RPMI8226 (cell line): ENCODE measurements at regions not wholly inside any gene's neighbourhood (a gene's known extent, or its start where the extent isn't known, plus 50 kb on each side); places are given as distances from the start of the nearest gene placed in this dataset.

Experiments used
- DNase-seq: peaks from one replicate; pipeline ENCODE4 v3.0.0-alpha.2; 2015

- DNase-seq = no peak
Observed at GRCh38 chr2:176508374-176508773, 239.1 kb downstream of the MTX2 start.

GRCh38 chr2:176508984-176509740 lies 239.9 kb downstream of the MTX2 start:
- no peak for DNase-seq

GRCh38 chr2:176514276-176514675 lies 245.0 kb downstream of the MTX2 start:
- DNase-seq = no peak

- no peak for DNase-seq
Observed at GRCh38 chr2:176514805-176515500, 245.7 kb downstream of the MTX2 start.

DNA sequence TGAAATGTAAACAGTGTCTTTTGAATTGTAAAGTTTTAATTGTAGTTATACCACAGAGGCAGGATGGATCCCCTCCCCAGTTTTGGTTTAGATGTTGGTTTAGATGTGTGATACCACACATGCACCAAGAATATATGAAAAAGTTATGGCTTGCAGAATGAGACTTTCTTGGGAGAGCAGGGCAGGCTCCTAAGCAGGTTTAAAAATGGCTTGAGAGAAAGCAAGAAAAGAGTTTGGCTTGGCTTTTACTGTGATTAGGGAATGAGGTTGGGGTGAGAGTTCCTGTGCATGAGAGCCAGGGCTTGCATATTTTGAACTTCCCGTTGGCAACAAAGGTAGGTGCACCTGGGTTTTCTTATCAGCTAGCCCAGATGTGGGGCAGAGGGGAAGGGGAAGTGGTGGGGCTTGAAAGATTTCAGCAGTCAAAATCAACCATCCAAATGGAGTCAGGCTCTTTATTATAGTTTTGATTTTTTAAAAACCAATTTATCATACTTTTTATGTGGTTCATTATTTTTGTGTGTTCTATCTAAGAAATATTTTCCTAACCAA lies 246.9 kb downstream of the MTX2 start:
- DNase-seq = no peak

- no peak for DNase-seq
Observed at GRCh38 chr2:176518823-176519222, 249.6 kb downstream of the MTX2 start.

DNA sequence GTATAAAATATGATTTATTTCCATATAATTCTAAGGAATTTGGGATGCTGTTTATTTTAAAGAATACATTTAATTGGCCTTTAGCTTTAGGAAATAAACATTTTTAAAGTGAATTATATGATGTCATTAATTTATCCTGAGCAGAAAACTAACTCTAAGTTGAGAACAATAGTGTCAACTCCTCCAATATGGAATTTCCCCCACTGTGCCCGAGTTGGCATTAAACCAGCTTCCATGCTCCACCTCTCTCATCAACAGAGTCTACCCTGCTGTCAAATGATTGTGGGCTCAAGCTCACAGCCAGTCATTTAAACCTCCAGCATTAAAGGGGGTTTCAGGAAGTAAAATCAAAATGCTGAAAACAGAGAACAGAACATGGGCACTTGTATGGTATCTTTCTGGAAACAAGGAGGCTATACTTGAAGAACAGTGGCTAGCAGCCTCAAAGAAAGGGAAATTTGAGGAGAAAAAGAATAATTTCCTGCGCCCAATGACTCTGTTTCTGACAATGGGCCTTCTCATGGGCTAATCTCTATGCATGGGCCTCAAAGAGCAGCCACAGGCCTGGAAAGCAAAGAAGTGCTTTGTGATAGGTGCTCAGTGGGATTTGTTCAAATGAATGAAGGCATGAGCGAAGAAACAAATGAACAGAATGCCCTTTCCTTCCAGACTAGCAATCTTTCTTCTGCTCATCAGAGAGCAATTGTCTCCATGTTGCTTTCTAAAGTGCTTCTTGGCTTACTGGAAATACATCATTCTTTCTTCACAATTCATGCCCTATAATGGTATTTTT lies 252.8 kb downstream of the MTX2 start:
- DNase-seq = no peak

- no peak for DNase-seq
Observed at GRCh38 chr2:176525086-176525485, 255.8 kb downstream of the MTX2 start.

DNA sequence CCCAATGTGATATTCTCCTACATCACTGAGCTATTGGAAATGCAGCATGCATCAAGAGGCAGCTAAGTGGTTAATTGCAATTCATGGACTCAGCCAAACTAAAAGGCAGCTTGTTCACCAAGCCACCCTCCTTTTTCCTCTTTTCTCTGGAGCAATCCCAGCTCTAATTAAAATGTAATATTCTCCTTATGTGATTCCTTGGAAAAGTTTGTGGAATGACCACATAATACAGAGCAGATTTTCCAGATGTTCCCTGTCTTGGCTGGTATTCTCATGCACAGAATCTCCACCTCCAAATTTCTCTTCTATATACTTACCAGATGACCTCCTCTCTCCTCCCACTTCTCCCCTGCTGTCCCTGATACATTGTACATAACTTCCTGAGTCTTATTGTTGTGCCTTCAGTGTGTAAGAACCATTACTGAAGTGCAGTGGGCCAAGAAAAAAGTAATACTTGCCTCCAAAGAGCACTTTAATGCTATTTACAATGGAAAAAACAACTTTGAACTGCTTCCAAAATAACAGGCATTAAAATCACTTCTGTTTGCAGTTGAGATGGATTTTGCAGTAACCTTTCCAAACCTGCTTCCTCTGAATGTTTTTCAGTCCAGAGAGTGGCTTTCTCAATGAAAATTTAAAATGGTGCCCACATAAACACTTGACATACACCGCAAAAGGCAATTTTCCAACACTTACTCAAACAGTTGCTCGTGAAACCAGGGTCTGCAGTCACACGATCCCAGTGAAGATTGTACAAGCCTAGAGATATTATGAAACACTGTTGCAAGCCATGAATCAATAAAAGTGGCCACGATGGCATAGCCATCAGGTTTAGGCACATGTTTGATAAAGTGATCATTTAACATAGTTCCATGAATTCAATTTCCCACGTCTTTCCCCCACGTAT lies 258.0 kb downstream of the MTX2 start:
- no peak for DNase-seq

- no peak for DNase-seq
Observed at GRCh38 chr2:176531608-176532007, 262.4 kb downstream of the MTX2 start.

- no peak for DNase-seq
Observed at GRCh38 chr2:176533505-176534193, 264.4 kb downstream of the MTX2 start.

- DNase-seq = no peak
Observed at GRCh38 chr2:176534798-176535466, 265.7 kb downstream of the MTX2 start.

DNA sequence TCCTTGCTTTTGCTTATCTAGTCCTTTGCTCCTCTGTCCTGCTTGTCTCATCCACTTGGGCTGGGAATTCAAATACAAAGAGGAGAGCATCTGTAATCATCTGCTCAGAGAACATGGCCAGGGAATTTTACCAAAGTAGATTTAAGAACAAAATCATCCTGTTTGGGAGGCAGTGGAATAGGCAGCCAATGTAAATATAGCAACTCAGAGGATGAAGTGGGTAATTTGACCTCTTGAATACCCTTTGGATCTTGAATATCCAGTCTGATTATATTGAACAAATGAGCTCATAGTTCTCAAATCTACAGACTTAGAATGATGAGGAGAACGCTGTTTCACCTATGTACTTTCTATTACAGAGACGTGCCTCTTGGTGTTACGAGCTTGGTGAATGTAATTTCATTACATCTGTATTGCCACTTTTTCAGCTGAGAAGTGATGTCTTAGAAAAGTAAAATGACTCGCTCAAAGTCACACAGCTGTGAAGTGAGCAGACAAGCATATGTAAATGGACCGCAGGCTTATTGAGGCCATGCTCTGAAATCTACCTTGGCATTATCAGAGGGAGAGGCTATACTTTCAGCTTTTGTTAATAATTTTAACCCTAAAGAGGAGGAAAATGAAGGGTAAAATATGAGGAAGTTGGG lies 266.3 kb downstream of the MTX2 start:
- DNase-seq = no peak

- DNase-seq = no peak
Observed at GRCh38 chr2:176536439-176537133, 267.3 kb downstream of the MTX2 start.

DNA sequence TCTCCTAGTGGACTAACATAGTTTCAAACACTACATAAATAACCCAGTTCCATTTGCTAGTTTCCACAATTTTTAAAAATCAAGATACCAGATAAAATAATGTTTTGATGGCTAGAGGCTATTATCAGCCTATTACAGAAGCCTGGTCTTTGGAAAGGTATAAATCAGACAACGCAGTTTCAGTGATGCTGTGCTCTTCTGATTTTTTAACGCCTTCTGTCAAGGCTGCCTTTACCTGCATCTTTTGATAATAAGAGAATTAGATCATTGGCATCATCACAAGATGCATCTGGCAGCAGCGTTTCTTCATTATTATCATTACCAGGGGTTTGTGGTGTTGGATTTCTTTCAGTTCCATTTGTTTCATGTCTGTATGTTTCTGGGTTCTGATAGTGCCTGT lies 268.7 kb downstream of the MTX2 start:
- DNase-seq = no peak

GRCh38 chr2:176540995-176541394 lies 271.8 kb downstream of the MTX2 start:
- DNase-seq = no peak

DNA sequence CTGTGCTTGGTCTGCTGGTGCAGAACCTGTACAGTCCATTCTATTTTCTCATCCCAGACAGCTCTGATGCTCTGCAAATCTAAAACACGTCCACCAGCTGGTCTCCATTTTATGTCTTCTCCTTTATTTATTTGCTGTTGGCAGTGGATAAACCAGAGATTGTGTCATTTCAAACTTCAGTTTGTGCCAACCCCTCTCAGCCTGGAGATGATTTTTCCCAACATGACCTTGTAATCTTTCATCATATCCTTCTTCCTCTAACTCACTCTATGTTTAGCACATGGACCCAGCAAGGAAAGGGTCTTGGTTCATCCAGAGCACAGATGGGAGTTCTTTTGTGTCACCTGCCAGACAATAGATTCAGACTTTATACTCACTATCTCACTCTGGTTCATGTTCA lies 273.2 kb downstream of the MTX2 start:
- DNase-seq = no peak

DNA sequence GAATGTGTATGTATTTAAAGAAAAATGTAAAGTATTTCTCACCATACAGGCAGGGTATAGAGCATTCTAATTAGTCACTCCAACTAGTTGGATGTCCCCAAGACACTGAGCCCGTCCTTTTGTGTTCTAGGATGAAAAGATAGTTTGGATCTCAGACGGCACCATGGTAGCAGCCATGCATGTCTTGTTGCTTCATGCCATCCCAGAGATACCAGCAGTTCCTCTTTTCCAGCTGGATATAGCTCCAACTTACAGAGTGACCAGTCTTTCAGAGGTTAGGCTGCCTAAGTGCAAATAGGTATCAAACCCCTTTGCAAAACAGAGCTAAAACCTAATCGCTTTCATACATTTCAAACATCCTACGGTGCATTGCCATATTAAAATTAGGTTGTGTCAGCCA lies 275.3 kb downstream of the MTX2 start:
- no peak for DNase-seq

DNA sequence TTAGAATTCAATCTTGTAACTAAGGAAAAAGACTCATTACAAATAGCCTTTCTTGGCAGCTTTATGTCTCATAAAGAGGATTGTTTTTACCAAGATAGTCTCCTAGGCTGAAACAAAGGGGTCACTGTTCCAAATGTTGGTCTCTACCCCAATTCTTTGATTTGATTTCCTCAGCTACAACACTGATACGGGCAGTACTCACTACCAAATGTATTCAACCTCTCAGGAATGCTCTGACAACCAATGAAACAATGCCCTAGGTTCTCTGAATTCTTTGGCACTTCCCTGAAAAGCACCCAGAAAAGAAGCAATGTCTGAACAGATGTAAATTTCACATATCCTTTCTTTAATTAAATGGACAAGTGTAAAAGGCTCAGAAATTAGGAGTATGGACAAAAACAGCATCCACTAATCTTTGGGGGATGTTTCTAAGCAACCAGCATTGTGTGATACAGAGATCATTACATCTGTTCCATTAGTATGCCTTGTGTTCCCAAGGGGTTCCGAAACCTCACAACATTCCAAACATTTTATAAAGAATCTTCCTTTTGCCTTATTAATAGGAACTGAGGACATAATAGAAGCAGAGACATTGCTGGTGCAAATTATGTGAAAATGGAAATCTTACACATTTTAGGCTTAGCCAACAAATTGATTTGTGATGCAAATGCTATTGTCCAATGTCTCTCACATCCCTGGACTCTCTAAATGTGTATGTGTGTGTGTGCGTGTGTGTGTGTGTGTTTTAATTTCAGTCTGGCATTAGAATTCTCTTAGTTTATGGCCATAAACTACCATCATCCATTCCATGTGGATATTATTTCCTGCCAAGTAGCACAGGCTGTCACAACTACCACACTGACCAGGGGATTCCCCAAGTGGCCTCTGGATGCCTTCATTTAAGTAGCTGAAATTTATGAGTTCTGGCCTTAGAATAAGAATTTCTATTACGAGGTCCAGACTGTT lies 276.0 kb downstream of the MTX2 start:
- DNase-seq = no peak
